Spleen (tissue), 7 donors: ENCODE measurements at regions not wholly inside any gene's neighbourhood (a gene's known extent, or its start where the extent isn't known, plus 50 kb on each side); places are given as distances from the start of the nearest gene placed in this dataset.

Source experiments
- CTCF ChIP-seq, 11 experiments: fragments of 200-600 bp in 7 of 11; fragments of 450-650 bp in 4 of 11; sonication (generic) in 4 of 11; IDR thresholded peaks in 8 of 11; conservative IDR thresholded peaks in 3 of 11; 1 replicate in 7 of 11; 2 replicates in 4 of 11; pipeline versions ENCODE4 v1.4.0 to v1.8.0; 2016 to 2021; ENCODE audit warnings: antibody characterized with exemption in 11 of 11, inconsistent platforms in 4 of 11, mild to moderate bottlenecking in 1 of 11
- POLR2A ChIP-seq, 3 donors: fragments of 450-650 bp; IDR thresholded peaks; one replicate each; pipeline ENCODE4 v1.5.1; 2017; ENCODE audit warnings: antibody characterized with exemption in 3 of 3, mild to moderate bottlenecking in 1 of 3
- POLR2AphosphoS5 ChIP-seq, 3 donors: sonication (generic); formaldehyde crosslinking; IDR thresholded peaks; one replicate each; pipeline ENCODE4 v1.5.1; 2017; ENCODE audit warnings: antibody characterized with exemption in 3 of 3
- donor health status: DM: no; HTN: no; CAD: no; lungs with moderate emphysema.
- donor health status: DM: no; HTN: no; CAD: no.
- donor health status: DM: no; HTN: no; CAD: no.

GRCh38 chr2:151191001-151191400, 70.7 kb downstream of the RBM43 start:
- TF ChIP-seq CTCF (IDR thresholded peaks at IDR 0.05 in 8 of 11, conservative IDR thresholded peaks at IDR 0.05 in 3 of 11) = no peak
- TF ChIP-seq POLR2AphosphoS5 (IDR thresholded peaks at IDR 0.05) = no peak
- no peak for TF ChIP-seq POLR2A (IDR thresholded peaks at IDR 0.05)
